ACC112 (cell line): ENCODE measurements at regions not wholly inside any gene's neighbourhood (a gene's known extent, or its start where the extent isn't known, plus 50 kb on each side); places are given as distances from the start of the nearest gene placed in this dataset.
"Not testable (repeated sequence)": the region's sequence is repeated elsewhere in the genome, so short reads cannot be mapped to it uniquely, and the experiment has no call there.

Experiments
- H2AFZ ChIP-seq: fragments of 200-600 bp; sonication (generic); one replicate; pipeline ENCODE4 v1.6.0; 2017; ENCODE audit warnings: antibody characterized with exemption, low read length; ENCODE audit not compliant: unreplicated experiment
- H3K27ac ChIP-seq: fragments of 200-600 bp; sonication (generic); 2 replicates; pipeline ENCODE4 v1.5.1; 2014; ENCODE audit warnings: low read depth, mild to moderate bottlenecking, antibody characterized with exemption, low read length, moderate library complexity
- H3K27me3 ChIP-seq: fragments of 200-600 bp; sonication (generic); 2 replicates; pipeline ENCODE4 v1.6.1; 2014; ENCODE audit warnings: mild to moderate bottlenecking, antibody characterized with exemption, low read length, moderate library complexity, mixed read lengths; ENCODE audit not compliant: insufficient read depth
- H3K36me3 ChIP-seq: fragments of 200-600 bp; sonication (generic); 2 replicates; pipeline ENCODE4 v1.6.1; 2016; ENCODE audit warnings: mild to moderate bottlenecking, antibody characterized with exemption, low read length, moderate library complexity, mixed read lengths; ENCODE audit not compliant: insufficient read depth
- H3K4me1 ChIP-seq: fragments of 200-600 bp; sonication (generic); one replicate; pipeline ENCODE4 v1.6.1; 2016; ENCODE audit warnings: low read length, mixed read lengths; ENCODE audit not compliant: insufficient read depth, unreplicated experiment, control insufficient read depth
- H3K4me3 ChIP-seq: fragments of 200-600 bp; sonication (generic); 2 replicates; pipeline ENCODE4 v1.5.1; 2014; ENCODE audit warnings: mild to moderate bottlenecking, low read depth, low read length
- H3K79me2 ChIP-seq: fragments of 200-600 bp; sonication (generic); one replicate; pipeline ENCODE4 v1.6.0; 2016; ENCODE audit warnings: low read length; ENCODE audit not compliant: control insufficient read depth, unreplicated experiment, insufficient read depth

DNA sequence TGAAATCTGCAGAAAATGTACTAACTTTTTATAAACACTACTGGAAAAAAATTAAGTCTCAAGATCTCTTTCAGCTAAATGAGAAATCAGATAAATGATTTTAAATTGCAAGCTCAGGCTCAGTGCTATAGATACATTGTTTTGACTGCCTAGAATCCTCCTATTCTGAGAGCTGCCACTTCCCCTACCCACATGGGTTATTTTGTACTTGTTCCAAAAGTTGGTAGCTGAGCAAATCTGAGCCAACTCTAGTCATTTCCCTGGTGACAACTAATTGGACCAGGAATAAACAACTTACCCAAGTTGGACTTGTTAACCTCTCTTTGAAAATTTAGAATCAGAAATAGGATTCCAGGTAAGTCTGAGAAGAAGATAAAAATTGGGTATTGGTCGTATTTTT lies 202.1 kb downstream of the MBL2 start:
- H3K4me3 ChIP-seq, result no peak overlapping the region
- H3K4me1 ChIP-seq, result peaks cover 39% of the 10 kb centered on the region
- H3K27ac ChIP-seq, result no peak overlapping the region
- H2AFZ ChIP-seq, result peak overlapping the region; percentile 55
- H3K27me3 ChIP-seq, result no peaks in the 10 kb centered on the region
- H3K79me2 ChIP-seq, result no peaks in the 10 kb centered on the region
- H3K36me3 ChIP-seq, result no peaks in the 10 kb centered on the region

DNA sequence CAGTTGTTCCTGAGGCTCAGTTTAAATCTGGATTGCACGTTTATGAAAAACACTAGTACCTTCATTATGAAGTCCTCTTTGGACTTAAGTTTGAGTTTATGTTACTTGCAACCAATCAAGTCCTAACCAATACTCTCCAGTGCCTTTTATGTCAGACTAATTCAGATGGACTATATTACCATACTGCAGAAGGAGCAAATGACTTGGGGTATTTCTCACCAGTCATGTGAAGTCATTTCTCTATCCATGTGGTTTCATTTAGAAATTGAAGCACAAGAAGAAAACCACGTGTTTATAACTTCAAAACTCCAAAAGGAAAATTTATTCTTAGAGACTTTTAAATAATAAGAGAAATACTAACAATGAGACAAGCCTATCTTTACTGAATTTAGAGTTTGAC lies 201.6 kb downstream of the MBL2 start:
- H3K36me3 ChIP-seq, result no peaks in the 10 kb centered on the region
- no peaks in the 10 kb centered on the region for H3K27me3 ChIP-seq
- no peak overlapping the region for H3K4me3 ChIP-seq
- H3K27ac ChIP-seq, result no peak overlapping the region
- H2AFZ ChIP-seq, result peak overlapping the region; percentile 55
- peaks cover 34% of the 10 kb centered on the region for H3K4me1 ChIP-seq
- no peaks in the 10 kb centered on the region for H3K79me2 ChIP-seq

DNA sequence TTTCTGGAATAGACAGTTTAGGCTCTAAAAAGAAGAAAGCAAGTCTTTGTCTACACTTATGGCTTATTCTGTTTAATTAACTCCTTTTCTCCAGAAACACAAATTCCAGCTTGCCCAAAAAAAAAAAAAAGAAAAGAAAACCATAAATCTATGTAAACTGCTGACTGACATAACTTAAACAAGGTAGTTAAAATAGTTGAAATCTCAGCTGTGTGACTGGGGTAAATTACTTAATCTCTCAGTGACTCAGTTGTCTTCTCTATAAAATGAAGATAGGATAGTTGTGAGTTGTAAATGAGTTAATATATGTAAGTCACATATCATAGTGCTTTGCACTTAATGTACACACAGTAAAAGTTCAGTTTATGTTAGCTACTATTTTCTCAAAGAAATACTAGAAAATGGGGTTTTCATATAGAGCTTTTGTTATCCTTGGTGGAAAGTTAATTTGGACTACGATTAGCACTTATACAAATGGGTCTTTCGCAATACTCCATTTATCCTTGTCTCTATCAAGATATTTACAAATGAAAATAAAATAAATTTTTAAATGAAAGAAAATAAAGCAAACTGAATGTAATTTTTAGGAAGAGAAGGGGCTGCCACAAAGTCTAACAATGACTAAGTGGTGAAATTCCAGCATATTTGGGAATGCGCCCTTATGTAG lies 200.9 kb downstream of the MBL2 start:
- peaks cover 28% of the 10 kb centered on the region for H3K4me1 ChIP-seq
- no peak overlapping the region for H3K4me3 ChIP-seq
- no peaks in the 10 kb centered on the region for H3K27me3 ChIP-seq
- no peaks in the 10 kb centered on the region for H3K36me3 ChIP-seq
- no peaks in the 10 kb centered on the region for H3K79me2 ChIP-seq
- no peak overlapping the region for H2AFZ ChIP-seq
- H3K27ac ChIP-seq, result no peak overlapping the region

DNA sequence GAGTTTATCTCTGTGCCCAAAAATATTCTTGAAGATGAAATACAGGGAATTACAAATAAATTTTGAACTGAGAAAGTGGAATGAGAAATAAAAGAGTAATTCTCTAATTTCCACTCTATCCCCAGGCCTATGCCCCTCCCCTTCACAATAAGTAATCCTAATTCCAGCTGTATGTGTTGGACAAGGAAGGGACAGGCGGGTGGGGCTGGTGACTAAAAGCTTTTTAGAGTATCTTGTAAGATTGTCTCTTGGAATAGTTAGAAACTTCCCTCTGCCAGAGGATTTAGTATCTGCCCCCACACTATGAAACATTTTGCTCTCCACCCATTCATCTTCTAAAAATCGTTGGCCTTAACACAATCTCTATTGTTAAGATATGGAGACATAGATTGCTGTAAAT lies 199.2 kb downstream of the MBL2 start:
- Histone ChIP-seq H3K27ac (no peak overlapping the region), H3K4me1 (peaks cover 22% of the 10 kb centered on the region), H3K36me3 (no peaks in the 10 kb centered on the region), H2AFZ (peak overlapping the region; percentile 55), H3K27me3 (no peaks in the 10 kb centered on the region), H3K79me2 (no peaks in the 10 kb centered on the region), H3K4me3 (no peak overlapping the region)

DNA sequence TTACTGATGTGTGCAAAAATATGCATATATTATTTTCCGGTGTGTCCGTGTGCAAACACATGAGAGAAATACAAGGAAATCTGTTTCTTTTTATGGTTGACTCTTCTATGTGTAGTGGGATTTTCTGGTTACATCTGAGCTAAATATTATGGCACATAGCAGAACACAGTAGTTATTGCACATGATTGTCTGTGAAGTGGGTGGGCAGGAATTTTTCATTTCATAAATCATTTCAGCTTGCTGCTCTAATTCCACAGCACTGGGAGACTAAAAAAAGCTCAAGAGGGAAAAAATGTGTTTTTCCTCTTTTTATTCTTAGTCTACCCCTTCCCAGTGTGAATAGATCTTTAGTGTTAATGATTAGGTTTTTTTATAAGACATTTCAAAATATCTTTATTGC lies 197.9 kb downstream of the MBL2 start:
- Histone ChIP-seq H3K79me2 (no peaks in the 10 kb centered on the region), H3K27me3 (no peaks in the 10 kb centered on the region), H3K36me3 (no peaks in the 10 kb centered on the region), H3K4me1 (peaks cover 28% of the 10 kb centered on the region), H3K27ac (no peak overlapping the region), H3K4me3 (no peak overlapping the region), H2AFZ (no peak overlapping the region)

DNA sequence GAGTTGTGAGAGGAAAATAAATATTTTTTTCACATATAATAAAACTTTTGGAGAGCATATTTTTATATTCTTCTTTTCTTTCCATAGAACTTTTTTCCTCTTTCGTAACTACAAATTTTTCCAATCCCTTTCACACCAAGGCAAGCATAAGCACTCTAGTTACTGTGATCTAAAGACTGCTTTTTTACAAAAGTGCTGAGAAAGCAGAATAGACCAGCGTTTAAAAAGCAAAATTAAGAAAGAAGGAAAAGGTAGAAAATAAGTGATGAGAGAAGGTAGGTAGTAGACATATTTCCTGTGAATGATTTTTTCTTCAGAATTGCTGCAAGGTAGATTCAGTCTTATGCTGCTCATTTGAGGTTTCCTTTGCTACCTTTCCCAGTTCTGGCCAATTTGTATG lies 195.5 kb downstream of the MBL2 start:
- Histone ChIP-seq H3K79me2 (no peaks in the 10 kb centered on the region), H2AFZ (no peak overlapping the region), H3K27me3 (no peaks in the 10 kb centered on the region), H3K4me3 (no peak overlapping the region), H3K27ac (no peak overlapping the region), H3K36me3 (no peaks in the 10 kb centered on the region), H3K4me1 (peaks cover 17% of the 10 kb centered on the region)

DNA sequence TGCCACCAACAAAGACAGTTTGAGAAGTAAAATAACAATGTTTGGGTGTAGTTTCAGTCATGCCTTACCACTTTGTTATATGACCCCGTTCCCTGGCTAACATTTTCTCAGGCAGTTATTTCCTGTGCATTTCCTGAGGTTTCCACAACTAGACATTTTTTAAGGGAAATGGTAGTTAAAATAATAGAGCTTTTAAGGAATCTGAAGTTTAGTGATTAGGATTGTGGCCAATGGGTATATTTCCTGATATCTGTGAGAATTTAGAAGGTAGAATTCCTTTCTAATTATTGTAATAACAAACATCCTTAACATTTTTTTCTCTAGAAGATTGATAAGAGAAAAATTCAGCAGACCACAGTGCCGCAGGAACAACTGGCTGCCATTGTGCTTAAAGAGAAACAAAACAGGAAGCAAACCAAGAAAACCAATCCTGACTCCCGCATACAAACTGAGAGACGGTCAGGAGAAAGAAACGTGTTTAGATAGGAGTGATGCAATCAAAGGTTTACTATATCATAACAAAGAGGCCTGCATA lies 193.6 kb downstream of the MBL2 start:
- Histone ChIP-seq H3K27ac (peak overlapping the region; percentile 71), H3K36me3 (no peaks in the 10 kb centered on the region), H3K4me3 (peak overlapping the region; percentile 9; the same call in 1 of the 2 replicates), H3K27me3 (no peaks in the 10 kb centered on the region), H3K4me1 (peaks cover 13% of the 10 kb centered on the region), H3K79me2 (no peaks in the 10 kb centered on the region), H2AFZ (peak overlapping the region; percentile 99)

DNA sequence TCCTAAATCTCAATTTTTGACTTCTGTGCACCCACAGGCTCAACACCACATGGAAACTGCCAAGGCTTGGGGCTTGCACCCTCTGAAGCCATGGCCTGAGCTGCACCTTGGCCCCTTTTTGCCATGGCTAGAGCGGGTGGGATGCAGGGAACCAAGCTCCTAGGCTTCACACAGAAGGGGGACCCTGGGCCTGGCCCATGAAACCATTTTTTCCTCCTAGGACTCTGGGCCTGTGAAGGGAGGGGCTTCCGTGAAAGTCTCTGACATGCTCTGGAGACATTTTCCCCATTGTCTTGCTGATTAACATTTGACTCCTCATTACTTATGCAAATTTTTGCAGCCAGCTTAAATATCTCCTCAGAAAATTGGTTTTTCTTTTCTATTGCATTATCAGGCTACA lies 190.9 kb downstream of the MBL2 start:
- not testable (repeated sequence) for H3K4me3 ChIP-seq, H3K79me2 ChIP-seq, H3K36me3 ChIP-seq, H2AFZ ChIP-seq, H3K27ac ChIP-seq, H3K27me3 ChIP-seq
- peaks cover 13% of the 10 kb centered on the region for H3K4me1 ChIP-seq

DNA sequence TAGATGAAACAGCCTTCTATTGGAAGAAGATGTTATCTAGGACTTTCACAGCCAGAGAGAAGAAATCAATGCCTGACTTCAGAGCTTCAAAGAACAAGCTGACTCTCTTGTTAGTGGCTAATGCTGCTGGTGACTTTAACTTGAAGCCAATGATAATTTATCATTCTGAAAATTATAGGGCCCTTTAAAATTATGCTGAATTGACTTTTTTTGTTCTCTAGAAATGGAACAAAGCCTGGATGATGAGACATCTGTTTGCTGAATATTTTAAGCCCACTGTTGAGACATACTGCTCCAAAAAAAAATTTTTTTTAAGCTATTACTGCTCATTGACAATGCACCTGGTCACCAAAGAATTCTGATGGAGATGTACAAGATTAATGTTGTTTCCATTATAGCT lies 189.2 kb downstream of the MBL2 start:
- Histone ChIP-seq H3K27ac (no peak overlapping the region), H3K4me3 (no peak overlapping the region), H3K79me2 (no peaks in the 10 kb centered on the region), H2AFZ (no peak overlapping the region), H3K4me1 (peaks cover 10% of the 10 kb centered on the region), H3K27me3 (no peaks in the 10 kb centered on the region), H3K36me3 (no peaks in the 10 kb centered on the region; the same call in 1 of the 2 replicates)

DNA sequence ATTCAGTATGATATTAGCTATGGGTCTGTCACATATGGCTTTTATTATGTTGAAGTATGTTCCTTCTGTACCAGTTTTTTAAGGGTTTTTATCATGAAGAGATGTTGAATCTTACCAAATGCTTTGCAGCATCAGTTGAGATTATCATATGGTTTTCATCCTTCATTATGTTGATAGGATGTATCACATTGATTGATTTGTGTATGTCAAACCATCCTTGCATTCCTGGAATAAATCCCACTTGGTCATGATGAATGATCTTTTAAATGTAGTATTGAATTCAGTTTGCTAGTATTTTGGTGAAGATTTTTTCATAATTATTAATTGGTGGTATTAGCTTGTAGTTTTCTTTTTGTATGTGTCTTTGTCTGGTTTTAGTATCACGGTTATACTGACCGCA lies 185.9 kb downstream of the MBL2 start:
- no peaks in the 10 kb centered on the region; the same call in 1 of the 2 replicates for H3K36me3 ChIP-seq
- no peaks in the 10 kb centered on the region for H3K79me2 ChIP-seq
- no peaks in the 10 kb centered on the region for H3K27me3 ChIP-seq

DNA sequence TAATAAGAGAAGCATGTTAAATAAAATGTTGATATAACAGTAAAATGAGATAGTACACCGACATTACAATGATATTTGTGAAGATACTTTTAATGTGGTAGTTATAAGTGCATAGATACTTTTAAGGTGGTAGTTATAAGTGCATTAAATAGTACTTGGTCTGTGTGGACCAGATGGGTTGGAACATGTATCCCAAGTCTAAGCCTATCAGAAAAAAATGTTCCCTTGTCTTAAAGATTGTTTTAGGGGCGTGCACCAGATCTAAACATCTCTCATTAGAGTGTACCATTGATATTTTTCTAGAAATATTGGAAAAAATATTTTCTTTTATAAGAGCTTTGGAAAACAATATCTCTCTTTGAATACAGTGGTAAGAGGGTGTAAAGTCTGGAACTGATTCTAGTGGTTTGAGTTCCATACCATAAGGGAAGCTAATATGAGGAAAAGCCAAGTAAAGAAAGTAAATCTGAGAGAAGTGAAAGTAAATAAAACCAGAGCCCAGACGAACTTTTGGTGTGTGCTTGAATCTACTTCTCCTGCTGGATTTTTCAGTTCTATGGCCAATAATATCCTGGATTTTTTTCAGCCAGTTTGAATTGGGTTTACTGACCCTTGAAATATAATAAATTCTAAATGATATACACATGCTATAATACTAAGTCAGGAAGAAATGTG lies 175.3 kb downstream of the MBL2 start:
- Histone ChIP-seq H2AFZ (peak overlapping the region; percentile 88), H3K27me3 (no peaks in the 10 kb centered on the region), H3K79me2 (no peaks in the 10 kb centered on the region), H3K36me3 (no peaks in the 10 kb centered on the region), H3K4me1 (peaks cover 20% of the 10 kb centered on the region), H3K4me3 (peak overlapping the region; percentile 73), H3K27ac (peak overlapping the region; percentile 43)

More for the DNA sequence above, 185.9 kb downstream of the MBL2 start:
- H3K27ac ChIP-seq, result no peak overlapping the region
- no peak overlapping the region for H2AFZ ChIP-seq
- H3K4me1 ChIP-seq, result no peaks in the 10 kb centered on the region
- H3K4me3 ChIP-seq, result no peak overlapping the region
